H9 (cell line): ENCODE measurements at regions not wholly inside any gene's neighbourhood (a gene's known extent, or its start where the extent isn't known, plus 50 kb on each side); places are given as distances from the start of the nearest gene placed in this dataset.
A peak's percentile ranks its signal among the peaks of the same experiment; 100 is the strongest.

ENCODE experiments used
- DNase-seq: peaks from one replicate; pipeline ENCODE4 v3.0.0-alpha.2; 2017
- H2AFZ ChIP-seq: one replicate; pipeline ENCODE4 v1.6.1; 2013; ENCODE audit warnings: mild to moderate bottlenecking, low read length, control low read depth, moderate library complexity
- H2AK5ac ChIP-seq: 2 replicates; pipeline ENCODE4 v1.6.1; 2013; ENCODE audit warnings: low read length, control low read depth, mixed read lengths; ENCODE audit not compliant: insufficient read length
- H2BK120ac ChIP-seq: one replicate; pipeline ENCODE4 v1.6.1; 2013; ENCODE audit warnings: low read depth, mild to moderate bottlenecking, low read length, control low read depth, inconsistent platforms; ENCODE audit not compliant: poor library complexity, severe bottlenecking
- H2BK12ac ChIP-seq: 2 replicates; pipeline ENCODE4 v1.6.1; 2013; ENCODE audit warnings: low read length, control low read depth, mixed read lengths, low read depth; ENCODE audit not compliant: insufficient read length
- H2BK15ac ChIP-seq: 2 replicates; pipeline ENCODE4 v1.6.1; 2013; ENCODE audit warnings: low read depth, low read length, control low read depth
- H2BK20ac ChIP-seq: one replicate; pipeline ENCODE4 v1.6.1; 2013; ENCODE audit warnings: low read depth, mild to moderate bottlenecking, low read length, control low read depth, inconsistent platforms; ENCODE audit not compliant: poor library complexity, severe bottlenecking
- H2BK5ac ChIP-seq: 2 replicates; pipeline ENCODE4 v1.6.1; 2013; ENCODE audit warnings: low read length, control low read depth, mixed read lengths; ENCODE audit not compliant: insufficient read length
- H3K14ac ChIP-seq: 2 replicates; pipeline ENCODE4 v1.6.1; 2013; ENCODE audit warnings: low read length, control low read depth; ENCODE audit not compliant: insufficient read depth
- H3K18ac ChIP-seq: 2 replicates; pipeline ENCODE4 v1.6.1; 2013; ENCODE audit warnings: low read depth, mild to moderate bottlenecking, mixed read lengths, low read length, control low read depth; ENCODE audit not compliant: insufficient read length
- H3K23ac ChIP-seq: 2 replicates; pipeline ENCODE4 v1.6.1; 2013; ENCODE audit warnings: low read length, control low read depth, mixed read lengths, low read depth; ENCODE audit not compliant: insufficient read length
- H3K23me2 ChIP-seq: 2 replicates; pipeline ENCODE4 v1.6.1; 2013; ENCODE audit warnings: low read depth, mild to moderate bottlenecking, mixed read lengths, low read length, control low read depth; ENCODE audit not compliant: insufficient read length, poor library complexity, severe bottlenecking
- H3K27ac ChIP-seq: 2 replicates; pipeline ENCODE4 v1.5.1; 2013; ENCODE audit warnings: low read length, control low read depth, mixed read lengths, low read depth; ENCODE audit not compliant: insufficient read length
- H3K27me3 ChIP-seq: 2 replicates; pipeline ENCODE4 v1.6.1; 2013; ENCODE audit warnings: low read length, control low read depth, inconsistent platforms; ENCODE audit not compliant: insufficient read depth
- H3K4ac ChIP-seq: 2 replicates; pipeline ENCODE4 v1.6.1; 2013; ENCODE audit warnings: low read depth, mild to moderate bottlenecking, control low read depth, inconsistent platforms, low read length, moderate library complexity
- H3K4me1 ChIP-seq: 2 replicates; pipeline ENCODE4 v1.6.1; 2013; ENCODE audit warnings: low read length, control low read depth, inconsistent platforms; ENCODE audit not compliant: insufficient read depth
- H3K4me2 ChIP-seq: 2 replicates; pipeline ENCODE4 v1.6.1; 2013; ENCODE audit warnings: low read length, control low read depth, mixed read lengths; ENCODE audit not compliant: insufficient read length, insufficient read depth
- H3K56ac ChIP-seq: 2 replicates; pipeline ENCODE4 v1.6.1; 2013; ENCODE audit warnings: low read depth, mild to moderate bottlenecking, mixed read lengths, low read length, control low read depth; ENCODE audit not compliant: insufficient read length
- H3K79me1 ChIP-seq: 2 replicates; pipeline ENCODE4 v1.6.1; 2013; ENCODE audit warnings: low read depth, mild to moderate bottlenecking, moderate library complexity, low read length, control low read depth, inconsistent platforms; ENCODE audit not compliant: insufficient read depth, poor library complexity, severe bottlenecking
- H3K79me2 ChIP-seq: 2 replicates; pipeline ENCODE4 v1.6.1; 2013; ENCODE audit warnings: low read length, control low read depth, inconsistent platforms; ENCODE audit not compliant: insufficient read depth
- H3K9ac ChIP-seq: 2 replicates; pipeline ENCODE4 v1.6.1; 2013; ENCODE audit warnings: low read length, control low read depth, mixed read lengths; ENCODE audit not compliant: insufficient read length; ENCODE audit errors: extremely low read depth
- H3K9me3 ChIP-seq: one replicate; pipeline ENCODE4 v1.6.1; 2013; ENCODE audit warnings: low read depth, low read length, inconsistent platforms; ENCODE audit not compliant: control insufficient read depth
- H3T11ph ChIP-seq: one replicate; pipeline ENCODE4 v1.6.1; 2013; ENCODE audit warnings: mild to moderate bottlenecking, low read length, control low read depth, inconsistent platforms
- H4K20me1 ChIP-seq: one replicate; pipeline ENCODE4 v1.6.1; 2013; ENCODE audit not compliant: control insufficient read depth, insufficient read length, insufficient read depth
- H4K5ac ChIP-seq: 2 replicates; pipeline ENCODE4 v1.6.1; 2013; ENCODE audit warnings: low read depth, mild to moderate bottlenecking, mixed read lengths, low read length, control low read depth; ENCODE audit not compliant: insufficient read length
- H4K8ac ChIP-seq: replicated peaks from 2 replicates; pipeline ENCODE4 v1.6.1; 2013; ENCODE audit warnings: low read length, control low read depth, mixed read lengths, low read depth; ENCODE audit not compliant: insufficient read length
- H4K91ac ChIP-seq: 2 replicates; pipeline ENCODE4 v1.6.1; 2013; ENCODE audit warnings: low read depth, mild to moderate bottlenecking, moderate library complexity, mixed read lengths, low read length, control low read depth; ENCODE audit not compliant: insufficient read length
- H3K27ac Mint-ChIP-seq, 3 experiments: 2 replicates in 2 of 3; 3 replicates in 1 of 3; pipeline ENCODE4 v1.8.0; 2020 to 2021; ENCODE audit warnings: mixed read lengths in 3 of 3, mild to moderate bottlenecking in 1 of 3, moderate library complexity in 1 of 3
- H3K27me3 Mint-ChIP-seq: 2 replicates; pipeline ENCODE4 v1.8.0; 2021; ENCODE audit warnings: low read depth, mild to moderate bottlenecking, moderate library complexity, mixed read lengths
- H3K36me3 Mint-ChIP-seq, 3 experiments: 2 replicates in 2 of 3; 3 replicates in 1 of 3; pipeline ENCODE4 v1.8.0; 2020 to 2021; ENCODE audit warnings: low read depth in 3 of 3, mixed read lengths in 3 of 3; ENCODE audit not compliant: insufficient read depth in 1 of 3
- H3K4me1 Mint-ChIP-seq, 2 experiments: 2 replicates each; pipeline ENCODE4 v1.8.0; 2020; ENCODE audit warnings: mixed read lengths in 2 of 2
- H3K4me3 Mint-ChIP-seq, 2 experiments: 2 replicates in 1 of 2; 3 replicates in 1 of 2; pipeline ENCODE4 v1.8.0; 2020 to 2021; ENCODE audit warnings: mild to moderate bottlenecking in 2 of 2, mixed read lengths in 2 of 2, moderate library complexity in 1 of 2
- H3K9me3 Mint-ChIP-seq, 2 experiments: 2 replicates in 1 of 2; 3 replicates in 1 of 2; pipeline ENCODE4 v1.8.0; 2020; ENCODE audit warnings: mild to moderate bottlenecking in 2 of 2, mixed read lengths in 2 of 2, moderate library complexity in 1 of 2
- CTCF ChIP-seq: fragments of 200-600 bp; sonication (generic); conservative IDR thresholded peaks from 3 replicates; pipeline ENCODE4 v1.8.0; 2021; ENCODE audit warnings: antibody characterized with exemption, mild to moderate bottlenecking
- WGBS: extraction: QIAGEN DNeasy Blood & Tissue Kit; methylation state at CpG from one replicate; pipeline ENCODE4 v1.1.7; 2013; ENCODE audit warnings: missing lambda C conversion rate, low lambda C conversion rate, mixed read lengths; ENCODE audit not compliant: insufficient read length; ENCODE audit errors: extremely low coverage; 5-methylcytosine and 5-hydroxymethylcytosine counted together

DNA sequence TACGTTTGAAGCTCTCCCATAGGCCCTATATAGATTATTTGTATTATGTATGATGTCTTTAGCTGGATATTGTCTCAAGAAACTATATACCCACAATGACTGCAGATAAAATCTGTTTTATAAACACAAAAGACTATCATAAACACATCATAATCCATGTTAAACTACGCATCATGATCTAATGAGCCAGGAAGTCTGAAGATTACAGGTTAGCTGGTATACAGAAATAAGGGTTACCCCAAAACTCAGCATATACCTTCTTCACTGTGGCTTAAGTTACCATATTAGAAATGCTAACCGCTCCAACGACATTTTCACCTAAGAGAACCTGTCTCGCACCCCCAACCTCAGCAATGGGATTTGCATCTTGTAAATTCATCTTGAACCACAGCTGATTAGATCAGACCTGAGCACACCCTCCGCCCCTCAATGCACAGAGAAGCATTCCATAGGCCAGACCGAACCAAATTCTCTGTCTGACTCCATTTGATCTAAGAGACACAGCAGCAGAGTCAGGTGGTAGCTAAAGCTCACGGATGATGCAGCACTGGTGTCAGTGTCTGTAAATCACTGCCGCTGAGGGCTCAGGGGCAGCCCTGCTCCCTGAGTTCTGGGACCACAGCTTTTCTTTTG, 124.9 kb downstream of the NPY start:
- Histone ChIP-seq H2AFZ (no peak overlapping the region), H3K18ac (no peak overlapping the region), H3K4me2 (no peak overlapping the region), H4K8ac (no peak overlapping the region), H3K27me3 (no peaks in the 10 kb centered on the region), H3T11ph (no peak overlapping the region), H2BK20ac (no peak overlapping the region), H3K79me2 (0 out of 2 replicates have a peak, but pooled peaks cover 2% of the 10 kb centered on the region), H3K4me1 (peaks cover 2% of the 10 kb centered on the region; the same call in 1 of the 2 replicates), H2BK12ac (no peak overlapping the region), H2BK120ac (no peak overlapping the region), H3K23me2 (no peaks in the 10 kb centered on the region), H4K5ac (no peak overlapping the region), H3K27ac (peak overlapping the region; percentile 2), H2AK5ac (no peak overlapping the region), H2BK15ac (no peak overlapping the region), H3K9ac (no peak overlapping the region), H2BK5ac (no peak overlapping the region), H3K14ac (no peak overlapping the region), H4K20me1 (no peaks in the 10 kb centered on the region), H3K23ac (no peak overlapping the region), H3K79me1 (no peaks in the 10 kb centered on the region), H3K9me3 (peaks cover 4% of the 10 kb centered on the region), H3K4ac (no peak overlapping the region), H4K91ac (no peak overlapping the region), H3K56ac (no peak overlapping the region)
- Mint-ChIP-seq H3K27ac (no peak overlapping the region), H3K27me3 (peaks cover 1% of the 10 kb centered on the region), H3K4me1 (peaks cover 34 to 36% of the 10 kb centered on the region in 2 experiments), H3K4me3 (no peak overlapping the region), H3K9me3 (peaks cover 36 to 37% of the 10 kb centered on the region in 2 experiments), H3K36me3 (peaks cover 39 to 86% (median 40%) of the 10 kb centered on the region in 3 experiments)
- peak; percentile 63 for DNase-seq
- WGBS: no CpG with 5 or more reads among the region's 9 CpGs
- no peak for TF ChIP-seq CTCF
